ENCODE measurements at regions not wholly inside any gene's neighbourhood (a gene's known extent, or its start where the extent isn't known, plus 50 kb on each side); places are given as distances from the start of the nearest gene placed in this dataset.
"Not testable (repeated sequence)": the region's sequence is repeated elsewhere in the genome, so short reads cannot be mapped to it uniquely, and the experiment has no call there.

GRCh38 chr11:127993281-127993680 lies 594.1 kb downstream of the ETS1 start:
- no peak for DNase-seq (ENCODE audit: low read depth in 2 of 3, low spot score in 1 of 3)

DNA sequence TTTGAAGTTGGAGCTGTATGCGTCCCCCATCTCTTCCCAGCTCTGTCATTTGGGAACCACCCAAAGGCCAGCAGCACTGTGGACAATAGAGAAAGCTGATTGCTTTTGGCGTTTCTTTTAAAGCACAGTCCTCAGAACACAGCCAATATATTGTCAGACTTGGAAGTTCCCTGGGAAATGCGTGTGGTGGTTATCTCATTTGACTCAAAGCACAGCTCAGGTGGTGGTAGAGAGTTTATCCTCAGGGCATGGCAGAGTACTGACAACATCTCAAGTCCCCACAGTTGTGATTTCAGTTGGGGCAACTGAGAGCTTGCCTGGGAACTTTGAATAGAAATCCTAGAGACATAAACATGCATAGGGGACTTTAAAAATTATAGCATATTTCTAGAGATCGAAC lies 601.3 kb downstream of the ETS1 start:
- DNase-seq (ENCODE audit: low read depth in 2 of 3, low spot score in 1 of 3) = no peak

- no peak for DNase-seq (ENCODE audit: low read depth in 2 of 3, low spot score in 1 of 3)
Measured at GRCh38 chr11:127972816-127973215, 614.5 kb downstream of the ETS1 start.

GRCh38 chr11:127971448-127971847 lies 615.9 kb downstream of the ETS1 start:
- no peak for DNase-seq (ENCODE audit: low read depth in 2 of 3, low spot score in 1 of 3)

- DNase-seq (ENCODE audit: low read depth in 2 of 3, low spot score in 1 of 3) = no peak
Measured at GRCh38 chr11:127966821-127967220, 620.5 kb downstream of the ETS1 start.

DNA sequence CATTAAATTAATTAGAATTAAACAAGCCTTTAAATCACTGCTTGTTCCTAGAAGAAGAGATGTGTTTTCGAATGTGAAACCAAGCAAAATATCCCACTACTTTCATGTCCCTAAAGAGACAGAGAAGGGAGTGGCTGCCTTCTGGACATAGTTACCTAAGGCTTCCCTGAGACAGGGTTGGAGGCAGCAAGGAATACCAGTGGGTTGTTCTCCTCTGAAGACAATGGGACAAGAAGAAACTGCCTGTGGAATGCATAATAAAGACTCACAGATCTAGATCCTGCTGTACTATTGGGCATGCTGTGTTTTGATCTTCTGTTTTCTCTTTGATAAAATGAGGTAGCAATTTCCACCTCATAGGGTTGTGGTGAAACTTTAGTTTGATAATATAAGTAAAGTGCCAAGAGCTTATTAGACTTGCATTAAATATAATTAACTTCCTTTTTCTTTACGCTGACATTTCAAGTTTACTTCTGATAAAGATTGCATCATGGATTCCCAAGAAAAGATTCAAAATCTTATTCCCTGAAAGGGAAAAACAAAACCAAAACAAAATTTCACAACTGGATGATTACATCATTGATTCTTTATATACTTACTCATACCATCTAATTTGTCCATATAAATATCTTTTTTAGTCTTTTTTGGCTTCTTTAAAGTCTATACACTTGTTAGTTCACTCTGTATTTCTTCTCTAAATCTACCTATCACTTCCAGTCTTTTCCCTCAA lies 621.3 kb downstream of the ETS1 start:
- DNase-seq (ENCODE audit: low read depth in 2 of 3, low spot score in 1 of 3) = no peak

GRCh38 chr11:127962416-127962815 lies 624.9 kb downstream of the ETS1 start:
- no peak for DNase-seq (ENCODE audit: low read depth in 2 of 3, low spot score in 1 of 3)

DNA sequence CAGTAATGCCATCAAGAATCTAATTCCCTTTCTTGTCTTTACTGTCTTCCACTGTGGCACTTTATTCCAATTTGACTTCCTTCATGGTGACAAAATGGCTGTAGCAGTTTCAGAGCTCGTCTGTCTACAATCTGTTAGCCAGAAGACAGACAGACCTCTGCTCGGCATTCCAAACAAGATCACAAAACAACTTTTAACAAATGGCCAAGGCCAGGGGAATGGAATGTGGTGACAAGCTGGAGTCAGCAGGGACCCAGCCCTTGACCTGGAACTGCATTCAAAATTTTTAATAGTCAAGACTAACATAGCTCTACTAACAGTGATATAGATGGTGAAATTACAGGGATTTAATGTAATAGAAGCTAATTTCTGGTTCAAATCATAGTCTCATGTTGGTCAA lies 637.2 kb downstream of the ETS1 start:
- no peak for DNase-seq (ENCODE audit: low read depth in 2 of 3, low spot score in 1 of 3)

GRCh38 chr11:127943763-127944162 lies 643.6 kb downstream of the ETS1 start:
- DNase-seq (ENCODE audit: low read depth in 2 of 3, low spot score in 1 of 3) = peak in 1 of 3 donors; percentile 6

DNA sequence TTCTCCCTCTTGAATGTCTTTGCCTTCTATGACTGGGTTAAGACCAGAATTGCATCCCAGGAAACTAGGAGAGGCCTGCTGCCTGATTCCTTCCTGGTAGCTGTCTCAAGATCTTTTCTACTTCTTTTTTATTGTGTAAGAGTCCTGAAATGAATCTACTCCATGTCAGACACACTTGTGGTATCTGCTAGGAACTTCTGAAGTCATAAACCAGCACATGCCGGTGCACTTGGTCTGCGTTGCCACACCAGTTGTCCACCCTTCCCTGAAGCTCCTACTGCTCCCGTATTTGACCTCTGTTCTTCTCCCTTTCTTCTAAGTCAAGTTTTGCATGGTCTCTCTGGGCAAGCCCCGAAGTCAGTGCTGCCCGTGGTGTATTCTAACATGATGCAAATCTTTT lies 644.2 kb downstream of the ETS1 start:
- DNase-seq (ENCODE audit: low read depth in 2 of 3, low spot score in 1 of 3) = no peak

GRCh38 chr11:127941554-127941953 lies 645.8 kb downstream of the ETS1 start:
- not testable (repeated sequence) for DNase-seq (ENCODE audit: low read depth in 2 of 3, low spot score in 1 of 3)

DNA sequence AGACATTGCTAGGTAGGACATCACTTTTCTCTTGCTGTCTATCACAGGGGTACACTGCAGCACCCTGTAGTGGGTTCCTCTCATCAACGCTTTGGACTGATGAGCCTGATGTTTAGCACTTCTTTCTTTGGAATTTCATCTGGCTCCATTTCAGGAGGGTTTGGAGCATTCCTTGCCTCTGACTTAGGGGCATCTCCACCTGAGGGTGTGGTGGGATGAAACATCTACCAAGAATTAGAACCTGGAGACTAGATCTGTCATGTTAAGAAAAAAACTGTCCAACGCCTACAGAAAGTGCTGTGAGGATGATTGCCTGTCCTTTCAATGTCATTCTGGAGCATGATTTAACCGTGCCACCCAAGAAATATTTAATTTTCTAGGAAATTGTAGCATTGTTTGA lies 648.4 kb downstream of the ETS1 start:
- no peak for DNase-seq (ENCODE audit: low read depth in 2 of 3, low spot score in 1 of 3)

- no peak for DNase-seq (ENCODE audit: low read depth in 2 of 3, low spot score in 1 of 3)
Measured at GRCh38 chr11:127935081-127935480, 652.3 kb downstream of the ETS1 start.

- DNase-seq (ENCODE audit: low read depth in 2 of 3, low spot score in 1 of 3) = not testable (repeated sequence)
Measured at GRCh38 chr11:127933961-127934360, 653.4 kb downstream of the ETS1 start.

DNA sequence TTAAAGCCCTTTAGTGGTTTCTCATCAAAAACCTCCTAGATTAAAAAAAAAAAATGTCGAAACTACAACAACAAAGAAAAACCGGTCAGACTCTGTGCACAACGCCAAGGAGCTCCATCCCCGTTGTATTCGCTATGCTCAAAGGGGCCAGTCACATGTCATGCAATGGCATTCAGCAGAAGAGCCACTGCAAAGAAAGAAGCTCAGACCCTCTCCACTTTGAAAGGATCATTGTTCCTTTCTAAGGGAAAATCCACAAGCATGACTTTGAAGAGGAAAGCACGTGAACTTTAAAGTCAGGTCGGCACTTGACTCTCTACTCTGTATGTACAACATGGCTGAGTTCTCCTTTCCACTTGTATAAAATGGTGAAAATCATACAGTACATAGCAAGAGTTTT lies 655.6 kb downstream of the ETS1 start:
- no peak for DNase-seq (ENCODE audit: low read depth in 2 of 3, low spot score in 1 of 3)

- DNase-seq (ENCODE audit: low read depth in 2 of 3, low spot score in 1 of 3) = no peak
Measured at GRCh38 chr11:127926721-127927120, 660.6 kb downstream of the ETS1 start.

DNA sequence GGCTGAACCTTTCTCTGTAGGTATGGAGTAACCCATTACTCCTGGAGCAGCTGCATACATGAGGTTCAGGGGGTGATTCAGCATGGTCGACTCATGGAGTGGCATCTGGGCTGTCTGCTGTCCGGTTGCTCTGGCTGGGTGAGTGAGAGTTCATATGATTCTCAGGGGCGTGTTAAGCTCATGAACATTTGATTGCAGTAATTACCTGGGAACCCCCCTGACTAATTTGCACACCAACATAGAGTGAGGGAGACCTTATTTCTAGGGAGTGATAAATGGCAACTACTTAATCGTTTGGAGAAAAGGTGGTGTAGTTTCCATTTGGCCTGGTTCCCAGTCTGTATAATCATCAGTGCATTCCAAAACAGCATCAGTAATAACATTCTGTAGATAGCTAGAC lies 661.9 kb downstream of the ETS1 start:
- no peak for DNase-seq (ENCODE audit: low read depth in 2 of 3, low spot score in 1 of 3)

DNA sequence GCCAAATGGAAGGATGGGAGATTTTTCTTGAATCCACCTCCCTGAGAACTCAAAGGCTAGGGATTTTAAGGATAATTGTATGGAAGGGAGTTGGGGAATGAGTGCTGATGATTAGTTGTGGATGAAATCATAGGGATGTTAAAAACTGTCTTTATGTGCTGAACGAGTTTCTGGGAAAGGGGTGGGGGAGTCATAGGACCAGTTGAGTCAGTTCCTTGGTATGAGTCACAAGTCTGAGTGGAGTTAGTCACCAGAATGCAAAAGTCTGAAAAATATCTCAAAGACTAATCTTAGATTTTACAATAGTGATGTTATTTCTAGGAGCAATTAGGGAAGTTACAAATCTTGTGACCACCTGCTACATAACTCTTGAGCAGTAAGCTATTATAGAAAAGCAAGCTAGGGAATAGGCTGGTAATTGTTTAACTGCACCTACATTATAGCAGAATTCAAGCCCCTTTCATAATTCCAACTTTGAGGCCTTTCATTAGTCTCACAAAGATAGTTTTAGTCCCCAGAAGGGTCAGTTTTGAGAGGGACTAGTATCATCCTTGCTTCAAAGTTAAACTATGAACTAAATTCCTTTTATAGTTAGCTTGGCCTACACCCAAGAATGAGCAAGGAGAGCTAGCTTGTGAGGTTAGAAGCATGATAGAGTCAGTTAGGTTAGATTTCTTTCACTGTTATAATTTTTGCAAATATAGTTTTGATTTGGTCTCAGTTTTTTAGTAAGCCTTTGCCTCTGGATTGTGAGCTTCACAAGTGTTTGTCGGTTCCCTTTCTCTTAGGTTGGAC lies 668.0 kb downstream of the ETS1 start:
- peak in 1 of 3 donors; percentile 26 for DNase-seq (ENCODE audit: low read depth in 2 of 3, low spot score in 1 of 3)

DNA sequence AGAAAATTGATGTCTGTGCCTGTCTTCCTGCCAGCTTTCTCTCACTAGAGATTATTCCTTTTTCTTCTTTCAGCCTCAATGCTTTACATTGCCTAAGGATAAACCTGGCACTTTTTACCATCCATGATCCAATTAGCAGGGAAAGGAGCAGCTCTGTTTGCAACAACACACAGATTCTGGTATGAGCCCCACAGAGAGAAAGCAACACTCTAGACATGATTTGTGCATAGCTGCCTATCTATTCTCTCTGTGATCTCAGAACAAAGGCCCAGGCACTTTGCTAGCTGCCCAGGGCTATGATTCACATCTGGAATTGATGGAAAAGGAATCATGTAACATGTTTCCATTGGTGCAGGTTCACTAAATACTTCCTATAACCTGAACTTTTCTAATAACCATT lies 685.0 kb downstream of the ETS1 start:
- no peak for DNase-seq (ENCODE audit: low read depth in 2 of 3, low spot score in 1 of 3)

- DNase-seq (ENCODE audit: low read depth in 2 of 3, low spot score in 1 of 3) = no peak
Measured at GRCh38 chr11:127898422-127899365, 688.7 kb downstream of the ETS1 start.

GRCh38 chr11:127895776-127896175 lies 691.6 kb downstream of the ETS1 start:
- DNase-seq (ENCODE audit: low read depth in 2 of 3, low spot score in 1 of 3) = no peak
